Stimulated activated naive CD4-positive, alpha-beta T cell (primary cell): ENCODE measurements at regions not wholly inside any gene's neighbourhood (a gene's known extent, or its start where the extent isn't known, plus 50 kb on each side); places are given as distances from the start of the nearest gene placed in this dataset.
A peak's percentile ranks its signal among the peaks of the same experiment; 100 is the strongest.

ENCODE experiments used
- DNase-seq, 6 experiments: peaks; one replicate each; lab custom pipeline; 2025; lab: John Stamatoyannopoulos, UW

- DNase-seq = no peak
Measured at GRCh38 chr11:27968461-27968860, 139.5 kb downstream of the KIF18A start.

- DNase-seq = no peak
Measured at GRCh38 chr11:27965559-27965958, 142.4 kb downstream of the KIF18A start.

- no peak for DNase-seq
Measured at GRCh38 chr11:27963370-27963769, 144.6 kb downstream of the KIF18A start.

- no peak for DNase-seq
Measured at GRCh38 chr11:27949951-27950738, 157.8 kb downstream of the KIF18A start.

GRCh38 chr11:27945348-27945747, 162.6 kb downstream of the KIF18A start:
- DNase-seq = no peak

GRCh38 chr11:27938011-27938410, 169.9 kb downstream of the KIF18A start:
- DNase-seq = no peak

GRCh38 chr11:27934830-27935145, 173.2 kb downstream of the KIF18A start:
- no peak for DNase-seq

- no peak for DNase-seq
Measured at GRCh38 chr11:27933992-27934829, 173.7 kb downstream of the KIF18A start.

- peak in 1 of 6 experiments; percentile 1 for DNase-seq
Measured at GRCh38 chr11:27931770-27932169, 176.2 kb downstream of the KIF18A start.

- no peak for DNase-seq
Measured at GRCh38 chr11:27930946-27931345, 177.0 kb downstream of the KIF18A start.

- no peak for DNase-seq
Measured at GRCh38 chr11:27928809-27929208, 179.1 kb downstream of the KIF18A start.

- no peak for DNase-seq
Measured at GRCh38 chr11:27926981-27927481, 180.9 kb downstream of the KIF18A start.

GRCh38 chr11:27926486-27926885, 181.5 kb downstream of the KIF18A start:
- DNase-seq = no peak

GRCh38 chr11:27921472-27921871, 186.5 kb downstream of the KIF18A start:
- no peak for DNase-seq

GRCh38 chr11:27916541-27917100, 191.3 kb downstream of the KIF18A start:
- DNase-seq = no peak

- no peak for DNase-seq
Measured at GRCh38 chr11:27914080-27914479, 193.9 kb downstream of the KIF18A start.

- DNase-seq = no peak
Measured at GRCh38 chr11:27913650-27914049, 194.3 kb downstream of the KIF18A start.

- no peak for DNase-seq
Measured at GRCh38 chr11:27912916-27913315, 195.0 kb downstream of the KIF18A start.

GRCh38 chr11:27910186-27910931, 197.6 kb downstream of the KIF18A start:
- DNase-seq = no peak

- DNase-seq = no peak
Measured at GRCh38 chr11:27909386-27909785, 198.6 kb downstream of the KIF18A start.

GRCh38 chr11:27908621-27909020, 199.3 kb downstream of the KIF18A start:
- no peak for DNase-seq

GRCh38 chr11:27907530-27907929, 200.4 kb downstream of the KIF18A start:
- no peak for DNase-seq
